Breast epithelium (tissue), 3 donors: ENCODE measurements at regions not wholly inside any gene's neighbourhood (a gene's known extent, or its start where the extent isn't known, plus 50 kb on each side); places are given as distances from the start of the nearest gene placed in this dataset.

Experiments used
- POLR2A ChIP-seq: fragments of 450-650 bp; IDR thresholded peaks from one replicate; pipeline ENCODE4 v1.6.1; 2016; ENCODE audit warnings: antibody characterized with exemption, mild to moderate bottlenecking, moderate library complexity
- TF ChIP-seq, protein P1 (sequence below), 3 donors: fragments of 450-650 bp; IDR thresholded peaks; one replicate each; pipeline ENCODE4 v1.5.1; 2016 to 2017; ENCODE audit warnings: antibody characterized with exemption in 3 of 3, mild to moderate bottlenecking in 3 of 3, moderate library complexity in 3 of 3

DNA sequence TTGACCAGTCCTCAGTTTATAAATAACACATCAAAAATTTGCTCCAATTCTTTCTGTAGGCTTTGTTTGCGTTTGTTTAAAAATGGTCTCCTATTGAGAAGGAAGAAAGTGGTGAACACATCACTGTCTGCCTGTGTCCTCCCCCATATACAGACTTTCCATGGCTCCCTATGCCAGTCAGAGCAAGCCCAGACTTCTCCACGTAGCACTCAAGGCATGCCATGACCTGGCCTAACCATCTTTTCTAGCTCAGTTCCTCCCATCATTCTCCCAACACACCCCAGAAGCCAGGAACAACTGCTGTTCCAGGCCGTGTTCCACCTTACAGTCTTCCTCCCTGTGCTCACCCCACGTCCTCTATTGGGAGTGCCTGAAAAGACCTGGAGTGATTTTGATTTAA, 129.6 kb upstream of the ZNF618 start:
- TF ChIP-seq, protein P1, sequence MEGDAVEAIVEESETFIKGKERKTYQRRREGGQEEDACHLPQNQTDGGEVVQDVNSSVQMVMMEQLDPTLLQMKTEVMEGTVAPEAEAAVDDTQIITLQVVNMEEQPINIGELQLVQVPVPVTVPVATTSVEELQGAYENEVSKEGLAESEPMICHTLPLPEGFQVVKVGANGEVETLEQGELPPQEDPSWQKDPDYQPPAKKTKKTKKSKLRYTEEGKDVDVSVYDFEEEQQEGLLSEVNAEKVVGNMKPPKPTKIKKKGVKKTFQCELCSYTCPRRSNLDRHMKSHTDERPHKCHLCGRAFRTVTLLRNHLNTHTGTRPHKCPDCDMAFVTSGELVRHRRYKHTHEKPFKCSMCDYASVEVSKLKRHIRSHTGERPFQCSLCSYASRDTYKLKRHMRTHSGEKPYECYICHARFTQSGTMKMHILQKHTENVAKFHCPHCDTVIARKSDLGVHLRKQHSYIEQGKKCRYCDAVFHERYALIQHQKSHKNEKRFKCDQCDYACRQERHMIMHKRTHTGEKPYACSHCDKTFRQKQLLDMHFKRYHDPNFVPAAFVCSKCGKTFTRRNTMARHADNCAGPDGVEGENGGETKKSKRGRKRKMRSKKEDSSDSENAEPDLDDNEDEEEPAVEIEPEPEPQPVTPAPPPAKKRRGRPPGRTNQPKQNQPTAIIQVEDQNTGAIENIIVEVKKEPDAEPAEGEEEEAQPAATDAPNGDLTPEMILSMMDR (IDR thresholded peaks at IDR 0.05): no peak
- TF ChIP-seq POLR2A: no peak
